Breast epithelium (tissue), 4 donors: ENCODE measurements at regions not wholly inside any gene's neighbourhood (a gene's known extent, or its start where the extent isn't known, plus 50 kb on each side); places are given as distances from the start of the nearest gene placed in this dataset.
A peak's percentile ranks its signal among the peaks of the same experiment; 100 is the strongest.

Source experiments
- DNase-seq, 2 donors: peaks; one replicate each; pipeline ENCODE4 v3.0.0-alpha.2; 2019; ENCODE audit warnings: low spot score in 2 of 2
- H3K27ac ChIP-seq, 2 donors: fragments of 200-600 bp; sonication (generic) in 1 of 2; one replicate each; pipeline ENCODE4 v1.5.1; 2016 to 2019; ENCODE audit warnings: mild to moderate bottlenecking in 1 of 2
- H3K27me3 ChIP-seq, 2 donors: fragments of 200-600 bp; sonication (generic) in 1 of 2; one replicate each; pipeline versions ENCODE4 v1.5.1 to v1.6.0; 2017 to 2019; ENCODE audit warnings: control low read depth in 1 of 2, mild to moderate bottlenecking in 1 of 2
- H3K36me3 ChIP-seq: fragments of 200-600 bp; one replicate; pipeline ENCODE4 v1.5.1; 2019
- H3K4me1 ChIP-seq, 2 donors: fragments of 200-600 bp; sonication (generic); one replicate each; pipeline ENCODE4 v1.5.1; 2016 to 2019; ENCODE audit warnings: control low read depth in 1 of 2
- H3K4me3 ChIP-seq, 3 donors: fragments of 200-600 bp; sonication (generic); 1 replicate in 2 of 3; 2 replicates in 1 of 3; pipeline ENCODE4 v1.5.1; 2016 to 2019; ENCODE audit warnings: mild to moderate bottlenecking in 3 of 3, moderate library complexity in 2 of 3
- H3K9me3 ChIP-seq, 2 donors: fragments of 200-600 bp; sonication (generic) in 1 of 2; one replicate each; pipeline ENCODE4 v1.5.1; 2016 to 2019; ENCODE audit warnings: control low read depth in 1 of 2
- POLR2A ChIP-seq: fragments of 450-650 bp; IDR thresholded peaks from one replicate; pipeline ENCODE4 v1.6.1; 2016; ENCODE audit warnings: antibody characterized with exemption, mild to moderate bottlenecking, moderate library complexity
- POLR2AphosphoS5 ChIP-seq, 3 donors: sonication (generic); formaldehyde crosslinking; IDR thresholded peaks; one replicate each; pipeline ENCODE4 v1.6.1; 2017; ENCODE audit warnings: antibody characterized with exemption in 3 of 3
- intact Hi-C: fragments of 100-400 bp; cut with DNase I; formaldehyde crosslinking; loops from one replicate; pipeline ENCODE4 v1.15.1; 2023; ENCODE audit warnings: low total_unique reads
- TF ChIP-seq, protein P1 (sequence below), 3 donors: fragments of 450-650 bp; IDR thresholded peaks; one replicate each; pipeline ENCODE4 v1.5.1; 2016 to 2017; ENCODE audit warnings: antibody characterized with exemption in 3 of 3, mild to moderate bottlenecking in 3 of 3, moderate library complexity in 3 of 3

DNA sequence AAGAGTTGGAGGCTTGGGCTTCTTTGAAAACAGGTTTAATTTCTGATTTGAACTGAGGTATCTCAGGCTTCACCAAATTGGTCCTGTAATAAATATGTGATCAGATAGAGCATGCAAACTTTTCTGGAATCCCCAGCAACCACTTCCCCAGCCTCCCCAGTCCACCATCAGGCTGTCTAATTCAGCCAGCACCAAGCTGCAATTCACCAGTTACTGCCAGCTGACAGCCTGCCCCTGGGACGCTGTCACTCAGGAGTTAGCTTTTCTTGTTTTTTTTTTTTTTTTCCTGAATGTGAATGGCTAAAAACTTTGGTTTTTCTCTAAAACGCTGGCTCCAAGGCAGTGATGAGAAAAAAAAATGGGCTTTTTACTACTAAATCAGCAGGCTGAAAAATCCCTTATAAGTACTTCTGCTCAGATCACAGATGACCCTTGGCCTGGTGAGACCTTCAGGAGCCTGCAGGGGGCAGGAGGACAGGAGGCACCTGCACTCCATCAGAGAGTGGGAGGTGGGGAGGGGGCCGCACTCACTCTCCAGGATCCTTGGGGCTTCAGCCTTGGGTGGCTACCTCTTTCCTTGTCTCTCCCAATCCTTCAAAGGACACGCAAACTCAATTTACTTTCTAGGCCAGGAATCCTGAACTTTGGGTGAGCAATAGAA lies 349.4 kb downstream of the GATA3 start:
- H3K36me3 ChIP-seq: no peaks in the 10 kb centered on the region
- intact Hi-C loops: loop anchor here (10.0 kb wide), 1 partner anchor 339 kb away; no protein-coding TSS in a partner anchor
- peak overlapping the region; percentile 63 to 77 for H3K27ac ChIP-seq
- H3K4me3 ChIP-seq: peak overlapping the region in 1 of 3 donors; percentile 13
- H3K4me1 ChIP-seq: no peaks in the 10 kb centered on the region
- no peaks in the 10 kb centered on the region for H3K9me3 ChIP-seq
- DNase-seq: no peak
- H3K27me3 ChIP-seq: no peaks in the 10 kb centered on the region
- TF ChIP-seq, protein P1, sequence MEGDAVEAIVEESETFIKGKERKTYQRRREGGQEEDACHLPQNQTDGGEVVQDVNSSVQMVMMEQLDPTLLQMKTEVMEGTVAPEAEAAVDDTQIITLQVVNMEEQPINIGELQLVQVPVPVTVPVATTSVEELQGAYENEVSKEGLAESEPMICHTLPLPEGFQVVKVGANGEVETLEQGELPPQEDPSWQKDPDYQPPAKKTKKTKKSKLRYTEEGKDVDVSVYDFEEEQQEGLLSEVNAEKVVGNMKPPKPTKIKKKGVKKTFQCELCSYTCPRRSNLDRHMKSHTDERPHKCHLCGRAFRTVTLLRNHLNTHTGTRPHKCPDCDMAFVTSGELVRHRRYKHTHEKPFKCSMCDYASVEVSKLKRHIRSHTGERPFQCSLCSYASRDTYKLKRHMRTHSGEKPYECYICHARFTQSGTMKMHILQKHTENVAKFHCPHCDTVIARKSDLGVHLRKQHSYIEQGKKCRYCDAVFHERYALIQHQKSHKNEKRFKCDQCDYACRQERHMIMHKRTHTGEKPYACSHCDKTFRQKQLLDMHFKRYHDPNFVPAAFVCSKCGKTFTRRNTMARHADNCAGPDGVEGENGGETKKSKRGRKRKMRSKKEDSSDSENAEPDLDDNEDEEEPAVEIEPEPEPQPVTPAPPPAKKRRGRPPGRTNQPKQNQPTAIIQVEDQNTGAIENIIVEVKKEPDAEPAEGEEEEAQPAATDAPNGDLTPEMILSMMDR (IDR thresholded peaks at IDR 0.05): no peak
- no peak for TF ChIP-seq POLR2A
- no peak for TF ChIP-seq POLR2AphosphoS5 (IDR thresholded peaks at IDR 0.05)

DNA sequence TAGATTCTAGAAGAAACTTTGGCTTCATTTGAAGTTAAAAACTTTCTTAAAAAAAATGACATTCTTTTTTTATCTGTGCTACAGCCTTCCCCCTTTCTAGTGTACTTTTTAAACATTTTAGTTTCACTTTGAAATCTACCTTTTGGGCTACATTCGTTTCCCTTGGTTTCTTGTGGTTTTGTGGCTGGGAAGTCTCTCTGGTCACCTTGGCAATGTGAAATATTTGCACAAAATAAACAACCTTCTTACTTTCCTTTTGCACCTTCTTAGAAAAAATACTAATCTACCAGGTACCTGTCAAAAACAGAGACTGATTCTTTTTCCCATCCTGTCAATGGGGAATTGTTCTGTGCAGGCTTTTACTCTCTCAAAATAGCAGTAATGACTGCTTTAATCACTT lies 350.2 kb downstream of the GATA3 start:
- Histone ChIP-seq H3K4me3 (peak overlapping the region in 2 of 3 donors; percentile 13 to 39), H3K36me3 (no peaks in the 10 kb centered on the region), H3K4me1 (no peaks in the 10 kb centered on the region), H3K27me3 (no peaks in the 10 kb centered on the region), H3K27ac (peak overlapping the region; percentile 63 to 77), H3K9me3 (no peaks in the 10 kb centered on the region)
- no peak for DNase-seq
- intact Hi-C loops: loop anchor here (10.0 kb wide), 1 partner anchor 340 kb away; no protein-coding TSS in a partner anchor
- TF ChIP-seq POLR2A: no peak
- TF ChIP-seq, protein P1 (IDR thresholded peaks at IDR 0.05): no peak
- TF ChIP-seq POLR2AphosphoS5 (IDR thresholded peaks at IDR 0.05): no peak

GRCh38 chr10:8405596-8405995 lies 351.1 kb downstream of the GATA3 start:
- peak overlapping the region in 1 of 2 donors; percentile 77 for H3K27ac ChIP-seq
- no peaks in the 10 kb centered on the region for H3K36me3 ChIP-seq
- no peaks in the 10 kb centered on the region for H3K27me3 ChIP-seq
- H3K4me3 ChIP-seq: no peak overlapping the region
- DNase-seq: no peak
- TF ChIP-seq, protein P1 (IDR thresholded peaks at IDR 0.05): no peak
- TF ChIP-seq POLR2A (no peak), POLR2AphosphoS5 (IDR thresholded peaks at IDR 0.05) (no peak)
- H3K4me1 ChIP-seq: no peaks in the 10 kb centered on the region
- intact Hi-C loops: loop anchor here (10.0 kb wide), 1 partner anchor 341 kb away; no protein-coding TSS in a partner anchor
- H3K9me3 ChIP-seq: no peaks in the 10 kb centered on the region

GRCh38 chr10:8407501-8408021 lies 353.1 kb downstream of the GATA3 start:
- intact Hi-C loops: loop anchor here (10.0 kb wide), 1 partner anchor 343 kb away; no protein-coding TSS in a partner anchor
- DNase-seq: no peak
- Histone ChIP-seq H3K4me3 (no peak overlapping the region), H3K27ac (no peak overlapping the region), H3K36me3 (no peaks in the 10 kb centered on the region), H3K9me3 (no peaks in the 10 kb centered on the region), H3K4me1 (no peaks in the 10 kb centered on the region), H3K27me3 (no peaks in the 10 kb centered on the region)
- TF ChIP-seq POLR2A (no peak), POLR2AphosphoS5 (IDR thresholded peaks at IDR 0.05) (no peak)
- TF ChIP-seq, protein P1 (IDR thresholded peaks at IDR 0.05): no peak

DNA sequence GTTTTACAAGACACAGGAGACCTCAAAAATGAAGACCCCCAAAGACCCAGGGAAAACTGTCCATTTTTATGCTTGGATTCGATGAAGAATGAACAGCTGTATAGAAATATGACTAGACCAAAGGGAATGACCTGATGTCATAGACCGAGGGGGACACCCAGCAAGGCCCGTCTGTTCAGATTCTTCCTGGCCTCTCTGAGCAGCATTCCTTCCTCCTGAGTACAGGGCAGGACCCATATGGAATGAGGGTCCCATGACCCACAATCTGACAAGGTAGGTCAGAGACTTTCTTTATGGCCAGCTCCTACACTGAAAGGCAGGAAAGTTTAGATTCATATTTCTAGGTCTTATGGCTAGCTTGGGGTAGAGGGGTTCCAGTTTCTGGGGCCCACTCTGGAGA lies 356.0 kb downstream of the GATA3 start:
- no peaks in the 10 kb centered on the region for H3K4me1 ChIP-seq
- intact Hi-C loops: no loop called here
- no peak overlapping the region for H3K27ac ChIP-seq
- H3K27me3 ChIP-seq: no peaks in the 10 kb centered on the region
- H3K9me3 ChIP-seq: no peaks in the 10 kb centered on the region
- H3K4me3 ChIP-seq: no peak overlapping the region
- TF ChIP-seq, protein P1 (IDR thresholded peaks at IDR 0.05): no peak
- no peak for TF ChIP-seq POLR2A
- no peak for TF ChIP-seq POLR2AphosphoS5 (IDR thresholded peaks at IDR 0.05)
- H3K36me3 ChIP-seq: no peaks in the 10 kb centered on the region
- no peak for DNase-seq
